Panc1 (cell line): ENCODE measurements at regions not wholly inside any gene's neighbourhood (a gene's known extent, or its start where the extent isn't known, plus 50 kb on each side); places are given as distances from the start of the nearest gene placed in this dataset.
"Not testable (repeated sequence)": the region's sequence is repeated elsewhere in the genome, so short reads cannot be mapped to it uniquely, and the experiment has no call there.

Source experiments
- ATAC-seq: fragments of 200-7000 bp; cut with Tn5 transposase; 2 replicates; pipeline ENCODE4 v1.9.1; 2020; ENCODE audit warnings: mild to moderate bottlenecking, moderate library complexity
- BruUV-seq: library from RNA; stranded (reverse); fragments of 400-500 nt; replicated peaks from 2 replicates; lab custom pipeline; 2021; lab: Mats Ljungman, UMichigan
- CTCF ChIA-PET: fragments of 300-600 bp; sonication (Branson Sonifier 250); formaldehyde crosslinking; loops from one replicate; lab custom pipeline; 2022; ENCODE audit warnings: antibody characterized with exemption; lab: Charles Lee
- POLR2A ChIA-PET: fragments of 300-600 bp; sonication (Branson Sonifier 250); formaldehyde crosslinking; loops from one replicate; lab custom pipeline; 2022; ENCODE audit warnings: antibody characterized with exemption; lab: Charles Lee
- DNase-seq: peaks from one replicate; pipeline ENCODE4 v3.0.0-alpha.2; 2010; ENCODE audit warnings: low read depth, low spot score
- H3K27ac ChIP-seq: 2 replicates; pipeline ENCODE4 v1.5.1; 2011; ENCODE audit warnings: mild to moderate bottlenecking, low read length, inconsistent platforms
- H3K27me3 ChIP-seq: fragments of 200-500 bp; sonication (Bioruptor generic); 2 replicates; pipeline ENCODE4 v1.6.0; 2014; ENCODE audit warnings: low read length, inconsistent platforms; ENCODE audit not compliant: control insufficient read depth, insufficient read depth
- H3K36me3 ChIP-seq: fragments of 200-500 bp; sonication (Bioruptor generic); 2 replicates; pipeline ENCODE4 v1.5.1; 2014; ENCODE audit warnings: inconsistent platforms, mild to moderate bottlenecking, low read length, moderate library complexity; ENCODE audit not compliant: control insufficient read depth, insufficient read depth
- H3K4me1 ChIP-seq: 2 replicates; pipeline ENCODE4 v1.5.1; 2011; ENCODE audit warnings: inconsistent platforms, mild to moderate bottlenecking, low read length, moderate library complexity; ENCODE audit not compliant: control insufficient read depth, insufficient read depth
- H3K4me3 ChIP-seq, 2 experiments: 2 replicates each; pipeline ENCODE4 v1.5.1; 2011 to 2012; ENCODE audit warnings: low read depth in 2 of 2, low read length in 2 of 2, mild to moderate bottlenecking in 2 of 2, inconsistent platforms in 1 of 2, moderate library complexity in 1 of 2
- H3K9me3 ChIP-seq: fragments of 200-500 bp; sonication (Bioruptor generic); 2 replicates; pipeline ENCODE4 v1.5.1; 2014; ENCODE audit warnings: low read depth, mild to moderate bottlenecking, inconsistent platforms, low read length, moderate library complexity; ENCODE audit not compliant: control insufficient read depth, insufficient read depth
- CTCF ChIP-seq: fragments of 450-650 bp; IDR thresholded peaks from 2 replicates; pipeline ENCODE4 v1.5.1; 2017; ENCODE audit warnings: mild to moderate bottlenecking
- POLR2AphosphoS5 ChIP-seq: IDR thresholded peaks from 2 replicates; pipeline ENCODE4 v1.6.1; 2012; ENCODE audit warnings: mild to moderate bottlenecking, low read depth, low read length, moderate library complexity
- REST ChIP-seq, 2 experiments: IDR thresholded peaks; 2 replicates each; pipeline ENCODE4 v1.6.1; 2011 to 2012; ENCODE audit warnings: low read depth in 2 of 2, control low read depth in 1 of 2, low read length in 1 of 2, mild to moderate bottlenecking in 1 of 2, moderate library complexity in 1 of 2; ENCODE audit not compliant: insufficient read depth in 1 of 2
- SIN3A ChIP-seq: IDR thresholded peaks from 2 replicates; pipeline ENCODE4 v1.6.1; 2012; ENCODE audit warnings: low read depth, mild to moderate bottlenecking, low read length, moderate library complexity, borderline replicate concordance; ENCODE audit not compliant: insufficient read depth
- TCF7L2 ChIP-seq: IDR thresholded peaks from 2 replicates; pipeline ENCODE4 v1.6.1; 2011; ENCODE audit warnings: mild to moderate bottlenecking, low read depth, low read length, inconsistent platforms
- in situ Hi-C: cut with HindIII; loops from 2 replicates; pipeline ENCODE4 v1.10.0; 2016; ENCODE audit warnings: low sequenced_read_pairs, low pct_unique_long_range_greater_than_20kb
- intact Hi-C: fragments of 100-400 bp; cut with micrococcal nuclease; formaldehyde crosslinking; loops from one replicate; pipeline ENCODE4 v1.10.0; 2022; ENCODE audit not compliant: unreplicated experiment

GRCh38 chr6:68502946-68503345 lies 132.1 kb upstream of the ADGRB3 start:
- in situ Hi-C loops (no loop called here), intact Hi-C loops (no loop called here)
- TF ChIP-seq TCF7L2 (no peak), REST (IDR thresholded peaks at IDR 0.05; ENCODE audit: insufficient read depth in 1 of 2, low read depth in 2 of 2, low read length in 1 of 2) (no peak), SIN3A (no peak), CTCF (no peak), POLR2AphosphoS5 (no peak)
- BruUV-seq: no TSS peak
- DNase-seq (no peak), ATAC-seq (no peak)
- H3K9me3 ChIP-seq: no peaks in the 10 kb centered on the region
- no peaks in the 10 kb centered on the region for H3K36me3 ChIP-seq
- POLR2A ChIA-PET: no interaction called here
- no peaks in the 10 kb centered on the region for H3K4me1 ChIP-seq
- H3K4me3 ChIP-seq: no peak overlapping the region
- no peak overlapping the region for H3K27ac ChIP-seq
- CTCF ChIA-PET: interaction anchor here (0.6 kb wide), 1 partner anchor 444 kb away, joined by 5 read pairs; no protein-coding TSS in a partner anchor
- no peaks in the 10 kb centered on the region for H3K27me3 ChIP-seq

- H3K27me3 ChIP-seq: no peaks in the 10 kb centered on the region
- H3K27ac ChIP-seq: no peak overlapping the region
- H3K4me3 ChIP-seq: no peak overlapping the region
- intact Hi-C loops: no loop called here
- in situ Hi-C loops: no loop called here
- H3K36me3 ChIP-seq: no peaks in the 10 kb centered on the region
- no peaks in the 10 kb centered on the region for H3K4me1 ChIP-seq
- DNase-seq: no peak
- BruUV-seq: no TSS peak
- no peak for ATAC-seq
- TF ChIP-seq TCF7L2 (no peak), CTCF (no peak), REST (IDR thresholded peaks at IDR 0.05; ENCODE audit: insufficient read depth in 1 of 2, low read depth in 2 of 2, low read length in 1 of 2) (no peak), SIN3A (no peak), POLR2AphosphoS5 (no peak)
- POLR2A ChIA-PET: no interaction called here
- H3K9me3 ChIP-seq: no peaks in the 10 kb centered on the region
- CTCF ChIA-PET: interaction anchor here (0.7 kb wide), 1 partner anchor 448 kb away, joined by 3 read pairs; no protein-coding TSS in a partner anchor
Observed at GRCh38 chr6:68497927-68498326, 137.2 kb upstream of the ADGRB3 start.

- not testable (repeated sequence) for BruUV-seq, ATAC-seq
Observed at GRCh38 chr6:68494880-68495279, 140.2 kb upstream of the ADGRB3 start.

More at GRCh38 chr6:68494880-68495279, 140.2 kb upstream of the ADGRB3 start:
- H3K4me1 ChIP-seq, POLR2A ChIA-PET, DNase-seq, H3K4me3 ChIP-seq, H3K27me3 ChIP-seq, H3K36me3 ChIP-seq, intact Hi-C loops, in situ Hi-C loops, CTCF ChIA-PET, H3K27ac ChIP-seq, H3K9me3 ChIP-seq: not testable (repeated sequence)
